ENCODE measurements at regions not wholly inside any gene's neighbourhood (a gene's known extent, or its start where the extent isn't known, plus 50 kb on each side); places are given as distances from the start of the nearest gene placed in this dataset.
"Not testable (repeated sequence)": the region's sequence is repeated elsewhere in the genome, so short reads cannot be mapped to it uniquely, and the experiment has no call there.

DNA sequence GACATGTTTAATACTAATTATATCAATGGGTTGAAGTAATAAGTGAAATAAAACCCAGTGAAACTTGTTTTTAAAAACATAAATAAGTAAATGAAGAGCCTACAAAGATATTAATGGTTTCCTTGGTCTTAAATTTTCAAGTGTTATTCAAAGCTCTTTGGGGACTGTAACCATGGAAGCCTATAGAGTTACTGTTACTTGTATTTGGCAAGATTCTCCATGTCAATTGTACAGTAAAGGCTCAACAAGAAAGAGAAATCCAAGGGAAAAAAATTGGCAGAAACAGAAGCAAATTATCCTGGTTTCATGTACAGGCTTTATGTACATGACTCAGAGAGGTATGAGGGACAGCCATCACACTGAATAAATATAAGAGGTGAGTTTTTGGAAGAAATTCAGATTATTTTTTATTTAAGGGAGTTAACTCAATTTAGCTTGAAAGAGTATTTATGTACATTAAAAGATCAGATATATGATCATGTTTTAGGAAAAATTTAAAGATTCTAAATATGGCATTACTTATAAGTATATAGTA lies 151.1 kb upstream of the HMGA2 start:
- FAIRE-seq (no peak), DNase-seq (ENCODE audit: low spot score) (no peak)

DNA sequence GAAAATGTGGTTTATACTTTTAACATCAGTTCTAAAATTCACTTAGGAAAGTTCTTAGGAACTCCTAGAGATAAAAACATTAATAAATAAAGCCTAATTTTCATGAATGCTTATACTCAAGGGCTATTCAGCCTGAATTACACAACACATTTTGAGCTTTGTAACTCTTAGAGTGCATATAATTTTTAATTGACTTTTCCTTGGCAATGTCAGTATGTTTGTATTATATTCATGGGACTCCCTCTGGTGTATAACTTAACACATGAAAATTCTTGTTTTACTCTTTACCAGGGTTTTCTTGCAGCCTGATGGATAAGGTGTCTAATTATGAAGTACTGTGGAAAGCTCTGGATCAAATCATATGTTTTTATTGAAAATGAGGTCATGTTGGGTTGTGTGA lies 150.6 kb upstream of the HMGA2 start:
- DNase-seq (ENCODE audit: low spot score) (no peak), FAIRE-seq (no peak)

GRCh38 chr12:65675141-65675621 lies 149.1 kb upstream of the HMGA2 start:
- FAIRE-seq (no peak), DNase-seq (ENCODE audit: low spot score) (no peak)

DNA sequence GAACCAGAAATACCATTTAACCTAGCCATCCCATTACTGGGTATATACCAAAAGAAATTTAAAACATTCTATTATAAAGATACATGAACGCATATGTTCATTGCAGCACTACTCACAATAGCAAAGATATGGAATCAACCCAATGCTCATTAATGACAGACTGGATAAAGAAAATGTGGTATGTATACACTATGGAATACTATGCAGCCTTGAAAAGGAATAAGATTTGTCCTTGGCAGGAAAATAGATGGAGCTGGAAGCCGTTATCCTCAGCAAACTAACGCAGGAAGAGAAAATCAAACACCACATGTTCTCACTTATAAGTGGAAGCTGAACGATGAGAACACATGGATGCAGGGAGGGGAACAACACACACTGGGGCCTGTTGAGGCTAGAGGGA lies 146.1 kb upstream of the HMGA2 start:
- not testable (repeated sequence) for DNase-seq (ENCODE audit: low spot score); FAIRE-seq

GRCh38 chr12:65681226-65681625 lies 143.1 kb upstream of the HMGA2 start:
- FAIRE-seq, result no peak
- DNase-seq (ENCODE audit: low spot score), result no peak

- DNase-seq (ENCODE audit: low spot score) (no peak), FAIRE-seq (no peak)
These were observed 142.2 kb upstream of the HMGA2 start for GRCh38 chr12:65682112-65682511.

- FAIRE-seq (no peak), DNase-seq (ENCODE audit: low spot score) (no peak)
These were observed 139.4 kb upstream of the HMGA2 start for GRCh38 chr12:65684906-65685305.

GRCh38 chr12:65685514-65685913 lies 138.8 kb upstream of the HMGA2 start:
- DNase-seq (ENCODE audit: low spot score) (no peak), FAIRE-seq (no peak)

- DNase-seq (ENCODE audit: low spot score) (no peak), FAIRE-seq (no peak)
These were observed 134.8 kb upstream of the HMGA2 start for GRCh38 chr12:65689508-65689907.

- no peak for DNase-seq (ENCODE audit: low spot score)
- FAIRE-seq, result no peak
These were observed 133.8 kb upstream of the HMGA2 start for GRCh38 chr12:65690477-65690876.

DNA sequence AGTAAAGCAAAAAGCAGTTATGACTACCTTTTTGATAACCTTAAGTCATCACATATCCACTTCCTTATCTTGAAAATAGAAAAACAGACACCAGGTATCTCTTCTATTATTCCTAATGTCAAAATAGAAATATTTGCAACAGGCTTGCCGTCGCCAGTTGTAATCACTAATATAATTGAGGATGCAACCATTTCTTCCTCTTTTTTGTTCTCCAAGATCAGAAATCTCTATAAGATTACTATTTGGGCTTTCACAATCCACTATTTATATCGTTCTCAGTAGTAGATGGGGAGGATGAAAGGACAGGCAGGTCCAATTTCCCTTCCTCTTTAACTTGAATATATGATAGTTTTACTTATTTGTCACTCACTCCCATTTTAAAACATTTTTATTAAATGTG lies 130.2 kb upstream of the HMGA2 start:
- DNase-seq (ENCODE audit: low spot score) (no peak), FAIRE-seq (no peak)

GRCh38 chr12:65695113-65695865 lies 129.0 kb upstream of the HMGA2 start:
- DNase-seq (ENCODE audit: low spot score) (peak; percentile 96), FAIRE-seq (peak; percentile 96)

GRCh38 chr12:65696227-65696626 lies 128.1 kb upstream of the HMGA2 start:
- DNase-seq (ENCODE audit: low spot score) (no peak), FAIRE-seq (no peak)

DNA sequence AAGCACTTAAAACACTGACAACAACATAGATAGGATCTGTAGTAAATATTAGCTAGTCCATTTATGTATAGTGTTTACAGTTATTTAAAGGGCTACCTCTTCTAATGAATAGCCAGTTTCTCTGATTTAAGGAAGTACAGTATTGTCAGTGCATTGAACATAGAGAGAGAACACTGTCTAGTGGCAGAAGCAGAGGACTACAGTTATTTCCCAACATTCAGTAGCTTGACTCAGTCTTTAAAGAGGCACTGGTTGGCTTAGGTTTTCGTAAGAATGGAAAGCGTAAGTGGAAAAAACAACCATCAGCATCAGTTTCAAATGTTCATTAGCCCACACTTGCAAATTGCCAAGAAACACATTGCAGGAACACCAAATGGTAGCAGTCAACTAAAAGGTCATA lies 125.0 kb upstream of the HMGA2 start:
- no peak for DNase-seq (ENCODE audit: low spot score)
- FAIRE-seq, result no peak

- no peak for DNase-seq (ENCODE audit: low spot score)
- FAIRE-seq, result no peak
These were observed 121.1 kb upstream of the HMGA2 start for GRCh38 chr12:65703176-65703575.

- DNase-seq (ENCODE audit: low spot score) (no peak), FAIRE-seq (no peak)
These were observed 118.9 kb upstream of the HMGA2 start for GRCh38 chr12:65705380-65705876.

- no peak for DNase-seq (ENCODE audit: low spot score)
- FAIRE-seq, result no peak
These were observed 117.2 kb upstream of the HMGA2 start for GRCh38 chr12:65707051-65707450.

GRCh38 chr12:65712260-65713004 lies 111.9 kb upstream of the HMGA2 start:
- no peak for DNase-seq (ENCODE audit: low spot score)
- no peak for FAIRE-seq

DNA sequence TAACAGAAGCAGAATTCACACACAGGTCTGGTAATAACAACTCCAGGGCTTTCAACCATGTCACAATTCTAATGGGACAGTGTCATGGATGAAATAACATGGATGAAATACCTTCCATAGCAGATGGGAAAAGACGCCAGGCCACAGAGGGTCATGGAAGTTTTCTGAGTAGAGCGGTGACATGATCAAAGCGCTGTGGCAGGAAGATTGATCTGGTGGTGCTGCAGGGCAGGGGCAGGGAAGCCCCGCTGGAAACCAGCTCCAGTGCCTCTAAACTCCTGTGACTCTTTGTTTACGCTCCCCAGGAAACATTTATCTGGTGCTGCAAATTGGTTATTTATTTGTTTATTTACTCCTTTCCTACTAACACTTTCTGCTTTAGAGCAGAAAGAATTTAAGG lies 108.3 kb upstream of the HMGA2 start:
- no peak for DNase-seq (ENCODE audit: low spot score)
- FAIRE-seq, result no peak

- DNase-seq (ENCODE audit: low spot score) (peak; percentile 86), FAIRE-seq (peak; percentile 89)
These were observed 103.8 kb upstream of the HMGA2 start for GRCh38 chr12:65720136-65721130.

DNA sequence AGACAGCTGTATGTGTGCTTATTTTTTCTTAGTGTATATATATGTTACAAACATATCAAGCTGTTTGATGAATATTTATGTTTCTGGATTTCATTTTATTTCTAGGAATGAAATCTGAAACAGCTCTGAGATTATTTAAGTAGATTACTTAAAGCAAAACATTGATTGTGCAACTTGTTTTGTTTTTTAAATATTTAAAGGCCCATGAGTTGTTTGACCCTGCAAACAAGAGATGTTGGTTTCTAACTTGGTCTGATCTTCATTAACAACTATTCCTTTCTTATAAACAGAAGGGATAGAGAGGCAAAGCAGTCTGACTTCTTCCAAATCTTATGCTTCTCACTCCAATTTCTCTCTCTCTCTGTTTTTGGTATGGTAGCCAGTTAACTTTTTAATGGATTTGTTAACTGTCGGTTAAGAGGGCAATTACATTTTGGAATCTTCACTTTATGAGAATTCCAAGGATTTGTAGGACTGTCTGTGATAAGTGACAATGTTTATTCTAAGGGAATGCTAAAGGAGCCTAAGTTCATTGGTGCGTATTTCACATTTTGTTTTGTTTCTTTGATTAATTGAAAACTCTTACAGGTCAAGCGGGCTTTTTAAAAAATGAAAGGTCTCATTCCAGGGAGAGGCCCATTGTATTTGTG lies 102.6 kb upstream of the HMGA2 start:
- FAIRE-seq (no peak), DNase-seq (ENCODE audit: low spot score) (no peak)

All from RCC 7860 (cell line).